GM06990 (cell line): ENCODE measurements at regions not wholly inside any gene's neighbourhood (a gene's known extent, or its start where the extent isn't known, plus 50 kb on each side); places are given as distances from the start of the nearest gene placed in this dataset.

ENCODE experiments used
- DNase-seq: peaks from one replicate; pipeline ENCODE4 v3.0.0-alpha.2; 2011; ENCODE audit not compliant: insufficient read length; ENCODE audit errors: extremely low read depth
- H3K27me3 ChIP-seq: replicated peaks from 2 replicates; pipeline ENCODE4 v1.6.0; 2011; ENCODE audit warnings: low read length; ENCODE audit not compliant: control insufficient read depth, insufficient read depth
- H3K36me3 ChIP-seq: 2 replicates; pipeline ENCODE4 v1.5.1; 2011; ENCODE audit warnings: low read length; ENCODE audit not compliant: control insufficient read depth, insufficient read depth
- H3K4me3 ChIP-seq: replicated peaks from 2 replicates; pipeline ENCODE4 v1.5.1; 2011; ENCODE audit warnings: low read depth, mild to moderate bottlenecking, control low read depth, low read length
- CTCF ChIP-seq: IDR thresholded peaks from 2 replicates; pipeline ENCODE4 v1.5.1; 2011; ENCODE audit warnings: low read length, control low read depth, mild to moderate bottlenecking, inconsistent platforms; ENCODE audit not compliant: insufficient read depth, poor library complexity, severe bottlenecking

- no peaks in the 10 kb centered on the region; the same call in none of the 2 replicates for H3K27me3 ChIP-seq
- H3K36me3 ChIP-seq, result no peaks in the 10 kb centered on the region
- no peak overlapping the region for H3K4me3 ChIP-seq
- no peak for TF ChIP-seq CTCF
- no peak for DNase-seq
Measured at GRCh38 chr12:3355378-3355900, 135.6 kb upstream of the PRMT8 start.

- no peaks in the 10 kb centered on the region; the same call in none of the 2 replicates for H3K27me3 ChIP-seq
- H3K36me3 ChIP-seq, result no peaks in the 10 kb centered on the region
- no peak for TF ChIP-seq CTCF
- DNase-seq, result no peak
- no peak overlapping the region for H3K4me3 ChIP-seq
Measured at GRCh38 chr12:3357950-3358525, 133.0 kb upstream of the PRMT8 start.

GRCh38 chr12:3359478-3359877, 131.5 kb upstream of the PRMT8 start:
- Histone ChIP-seq H3K27me3 (no peaks in the 10 kb centered on the region; the same call in 1 of the 2 replicates), H3K36me3 (no peaks in the 10 kb centered on the region)
- TF ChIP-seq CTCF, result no peak

GRCh38 chr12:3361146-3361545, 129.9 kb upstream of the PRMT8 start:
- DNase-seq, result no peak
- H3K27me3 ChIP-seq, result no peaks in the 10 kb centered on the region; the same call in 1 of the 2 replicates
- H3K4me3 ChIP-seq, result no peak overlapping the region
- no peak for TF ChIP-seq CTCF
- H3K36me3 ChIP-seq, result no peaks in the 10 kb centered on the region

More at GRCh38 chr12:3359478-3359877, 131.5 kb upstream of the PRMT8 start:
- no peak for DNase-seq
- H3K4me3 ChIP-seq, result no peak overlapping the region

- TF ChIP-seq CTCF, result no peak
- Histone ChIP-seq H3K27me3 (no peaks in the 10 kb centered on the region; the same call in 1 of the 2 replicates), H3K36me3 (no peaks in the 10 kb centered on the region), H3K4me3 (no peak overlapping the region)
- DNase-seq, result no peak
Measured at GRCh38 chr12:3362737-3363136, 128.3 kb upstream of the PRMT8 start.

- no peak for TF ChIP-seq CTCF
- H3K27me3 ChIP-seq, result peaks cover 1% of the 10 kb centered on the region; the same call in 1 of the 2 replicates
- no peaks in the 10 kb centered on the region for H3K36me3 ChIP-seq
- H3K4me3 ChIP-seq, result no peak overlapping the region
- DNase-seq, result no peak
Measured at GRCh38 chr12:3363608-3364007, 127.4 kb upstream of the PRMT8 start.
